GM21529 (cell line): ENCODE measurements at regions not wholly inside any gene's neighbourhood (a gene's known extent, or its start where the extent isn't known, plus 50 kb on each side); places are given as distances from the start of the nearest gene placed in this dataset.

Source experiments
- ATAC-seq: cut with Tn5 transposase; IDR thresholded peaks from one replicate; pipeline ENCODE4 v1.9.1; 2021; ENCODE audit not compliant: unreplicated experiment

DNA sequence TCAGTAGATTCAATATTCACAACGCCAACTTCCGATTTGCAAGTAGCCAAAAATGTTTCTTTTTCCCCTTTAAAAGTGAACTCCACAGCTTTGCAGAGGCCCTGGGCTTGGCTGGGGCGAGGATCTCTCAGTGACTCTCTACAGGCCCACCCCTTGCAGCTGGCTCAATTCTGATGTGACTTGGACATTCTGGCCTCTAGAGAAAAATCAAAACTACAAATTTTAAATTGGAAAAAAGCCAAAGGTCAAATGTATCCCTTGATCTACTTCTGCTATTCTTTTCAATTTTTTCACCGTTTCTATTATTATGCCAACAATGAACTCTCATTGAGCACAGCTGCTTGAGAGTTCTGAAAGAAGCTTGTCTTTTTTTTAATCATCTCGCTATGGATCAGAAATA, 245.9 kb upstream of the HS3ST5 start:
- no peak for ATAC-seq

DNA sequence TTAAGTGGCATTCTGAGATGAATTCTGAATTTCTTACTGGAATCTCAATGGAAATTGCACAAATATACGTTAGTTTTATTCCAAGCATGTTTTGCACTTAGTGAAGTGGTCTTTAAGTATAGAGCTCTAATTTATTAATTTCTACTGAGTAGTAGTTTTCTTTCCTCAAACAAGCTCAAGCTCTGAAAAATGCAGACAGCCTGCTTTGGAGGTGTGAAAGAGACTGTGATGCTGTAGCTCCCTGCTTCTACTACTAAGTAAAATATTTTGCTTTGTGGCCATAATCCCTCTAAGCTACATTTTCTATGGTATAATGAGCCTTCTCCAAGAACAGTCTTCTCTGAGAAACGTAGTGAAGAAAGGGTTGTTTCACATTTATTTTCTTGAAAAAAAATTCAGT, 243.5 kb upstream of the HS3ST5 start:
- ATAC-seq, result no peak

DNA sequence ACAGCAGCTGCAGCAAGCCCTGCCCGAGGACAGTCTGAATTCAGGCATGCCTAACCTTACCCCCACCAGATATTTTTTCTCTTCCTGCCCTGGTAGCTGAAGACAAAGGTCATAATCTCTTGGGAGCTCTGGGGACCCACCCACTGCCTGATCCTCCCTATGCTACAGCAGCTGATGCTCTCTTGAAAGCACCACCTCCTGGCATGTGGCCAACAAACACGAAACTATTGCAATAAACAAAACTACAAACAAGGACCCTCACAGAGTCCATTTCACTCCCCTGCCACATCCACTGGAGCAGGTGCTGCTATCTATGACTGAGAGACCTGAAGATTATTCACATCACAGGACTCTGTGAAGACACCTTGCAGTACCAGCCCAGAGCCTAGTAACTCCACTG, 238.5 kb upstream of the HS3ST5 start:
- ATAC-seq, result no peak

DNA sequence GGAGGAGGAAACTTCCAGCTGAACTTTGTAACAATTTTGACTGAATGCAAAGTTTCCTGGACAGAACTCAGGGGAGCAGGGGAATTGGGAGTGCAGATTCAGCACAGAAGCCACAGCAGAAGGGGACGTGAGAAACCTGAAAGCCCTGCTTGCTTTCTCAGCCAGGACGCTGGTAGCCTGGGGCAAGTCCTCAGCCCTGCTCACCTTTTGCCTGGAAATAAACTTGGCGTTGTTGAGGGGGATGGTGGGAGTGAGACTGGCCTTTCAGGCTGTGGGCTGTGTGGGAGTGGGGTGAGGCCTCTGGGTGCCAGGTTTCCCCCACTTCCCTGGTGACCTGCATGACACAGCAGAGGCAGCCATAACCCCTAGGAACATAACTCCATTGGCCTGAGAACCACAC, 238.1 kb upstream of the HS3ST5 start:
- no peak for ATAC-seq

DNA sequence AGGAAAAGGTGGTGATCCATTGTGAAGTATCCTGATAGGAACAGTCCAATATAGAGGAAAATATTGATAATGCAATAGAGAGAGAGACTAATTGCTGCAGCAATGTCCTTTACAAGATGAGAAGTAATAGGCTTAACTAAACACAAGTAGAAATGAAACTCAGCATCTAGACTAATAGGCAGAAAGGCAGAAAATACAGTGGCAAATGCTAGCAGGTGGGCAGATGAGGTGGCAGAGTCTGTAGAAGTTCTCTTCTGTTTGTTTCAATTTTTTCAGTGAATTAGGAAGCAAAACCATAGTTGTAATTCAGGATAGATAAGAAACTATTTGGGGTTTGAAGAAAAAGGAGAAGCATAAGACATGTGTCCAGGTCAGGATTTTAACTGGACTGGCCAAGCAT, 236.7 kb upstream of the HS3ST5 start:
- no peak for ATAC-seq

DNA sequence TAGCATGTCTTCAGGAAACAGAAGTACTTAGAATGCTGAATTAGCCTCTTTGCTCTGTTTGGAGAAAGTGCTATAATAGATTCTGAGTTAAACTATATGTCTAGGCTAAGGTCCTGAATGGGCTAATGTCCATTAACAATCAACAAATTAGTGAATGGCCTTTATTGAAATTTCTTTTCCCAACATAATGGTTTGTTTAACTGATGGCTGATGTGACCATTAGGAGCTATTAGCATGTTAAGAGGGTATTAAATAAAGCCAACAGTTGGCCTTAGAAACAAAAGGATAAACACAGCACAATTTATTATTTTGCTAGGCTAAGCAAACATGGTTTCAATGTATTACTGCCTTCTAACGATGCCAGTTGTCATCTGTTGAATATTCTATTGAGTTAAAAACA, 234.3 kb upstream of the HS3ST5 start:
- ATAC-seq, result no peak

DNA sequence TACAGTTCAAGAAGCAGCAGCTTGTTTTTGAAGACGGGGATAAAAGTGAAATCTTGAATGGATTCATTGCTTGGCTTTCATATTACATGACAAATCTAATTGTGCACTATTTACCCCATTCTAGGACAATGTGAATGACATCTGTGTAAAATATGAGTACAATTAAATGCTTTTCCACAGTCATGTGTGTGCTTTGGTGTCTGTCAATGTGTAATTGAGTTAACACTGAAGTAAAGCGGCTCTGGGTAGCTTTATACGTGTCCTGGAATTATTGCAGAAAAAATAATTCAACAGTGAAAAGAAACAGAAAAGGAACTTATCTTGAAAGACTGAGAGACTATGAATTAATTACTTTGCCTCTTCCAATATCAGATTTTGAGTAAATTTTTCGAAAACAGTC, 233.5 kb upstream of the HS3ST5 start:
- ATAC-seq, result no peak

DNA sequence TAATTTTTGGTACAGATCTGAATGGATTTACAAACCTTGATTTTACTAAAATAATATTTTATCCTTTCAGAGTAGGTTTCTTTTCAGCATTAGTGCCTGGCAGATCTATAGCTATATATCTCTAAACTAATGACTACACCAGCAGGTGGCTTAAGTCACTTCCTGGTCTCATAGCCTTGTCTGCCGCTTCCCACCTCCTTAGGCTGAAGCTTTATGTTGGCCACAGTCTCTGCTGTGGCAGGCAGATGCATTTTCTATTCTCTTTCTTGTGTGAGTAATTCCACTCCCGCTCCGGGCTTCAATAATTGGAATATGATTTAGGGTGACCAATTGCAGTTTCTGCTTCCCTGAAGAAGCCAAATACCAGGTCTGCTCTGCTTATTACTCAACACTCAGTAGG, 226.8 kb upstream of the HS3ST5 start:
- no peak for ATAC-seq

DNA sequence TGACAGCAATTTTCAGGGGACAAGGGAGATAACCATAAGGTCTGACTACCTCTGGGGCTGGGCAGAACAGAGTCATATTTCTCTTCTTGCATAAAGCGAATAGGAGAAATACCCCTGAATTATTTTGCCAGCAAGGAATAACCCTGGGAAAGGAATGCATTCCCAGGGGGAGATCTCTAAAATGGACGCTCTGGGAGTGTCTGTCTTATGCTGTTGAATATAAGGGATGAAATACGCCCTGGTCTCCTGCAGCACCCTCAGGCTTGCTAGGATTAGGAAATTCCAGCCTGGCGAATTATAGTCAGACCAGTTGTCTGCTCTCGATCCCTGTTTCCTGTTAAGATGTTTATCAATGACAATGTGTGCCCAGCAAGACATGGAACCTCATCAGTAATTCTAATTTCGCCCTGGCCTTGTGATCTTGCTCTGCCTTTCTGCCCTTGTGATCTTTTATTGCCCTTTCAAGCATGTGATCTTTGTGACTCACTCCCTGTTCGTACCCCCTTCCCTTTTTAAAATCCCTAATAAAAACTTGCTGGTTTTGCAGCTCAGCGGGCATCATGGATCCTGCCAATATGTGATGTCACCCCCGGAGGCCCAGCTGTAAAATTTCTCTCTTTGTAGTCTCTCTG, 221.6 kb upstream of the HS3ST5 start:
- ATAC-seq, result no peak

DNA sequence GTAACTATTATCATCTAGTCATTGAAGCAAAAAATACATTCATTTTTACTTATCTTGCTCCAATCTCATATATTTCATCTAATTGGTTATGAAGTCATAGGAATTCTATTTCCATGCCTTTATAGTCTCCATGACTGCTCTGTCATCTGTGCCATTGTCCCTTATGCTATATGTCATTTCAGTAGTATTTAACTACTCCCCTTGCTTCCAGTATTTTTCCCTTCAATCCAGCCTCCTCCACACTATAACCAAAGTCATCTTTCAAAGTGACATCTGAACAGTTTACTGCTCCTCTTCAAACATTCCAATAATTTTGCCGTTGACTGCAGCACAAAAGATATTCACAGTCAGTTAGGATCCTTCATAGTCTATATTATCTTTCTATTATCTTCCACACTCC, 216.6 kb upstream of the HS3ST5 start:
- ATAC-seq, result no peak

DNA sequence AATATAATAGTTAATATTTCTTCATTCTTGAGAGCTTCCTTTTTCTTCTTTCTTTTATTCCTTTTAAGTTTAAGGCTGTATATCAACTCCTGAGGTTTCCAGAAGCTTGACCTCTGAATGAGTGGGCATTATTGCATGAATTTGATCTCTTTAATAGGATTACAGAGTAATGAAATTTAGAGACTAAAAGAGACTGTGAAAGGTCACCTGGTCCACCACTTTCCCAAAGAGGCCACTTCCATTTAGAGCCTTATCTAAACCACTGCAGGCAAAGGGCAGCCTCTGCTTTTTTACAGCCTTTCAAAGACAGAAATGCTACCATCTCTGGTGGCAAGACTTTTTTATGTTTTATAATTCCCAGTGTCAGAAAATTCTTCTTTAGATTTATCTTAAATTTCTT, 215.3 kb upstream of the HS3ST5 start:
- ATAC-seq, result no peak

DNA sequence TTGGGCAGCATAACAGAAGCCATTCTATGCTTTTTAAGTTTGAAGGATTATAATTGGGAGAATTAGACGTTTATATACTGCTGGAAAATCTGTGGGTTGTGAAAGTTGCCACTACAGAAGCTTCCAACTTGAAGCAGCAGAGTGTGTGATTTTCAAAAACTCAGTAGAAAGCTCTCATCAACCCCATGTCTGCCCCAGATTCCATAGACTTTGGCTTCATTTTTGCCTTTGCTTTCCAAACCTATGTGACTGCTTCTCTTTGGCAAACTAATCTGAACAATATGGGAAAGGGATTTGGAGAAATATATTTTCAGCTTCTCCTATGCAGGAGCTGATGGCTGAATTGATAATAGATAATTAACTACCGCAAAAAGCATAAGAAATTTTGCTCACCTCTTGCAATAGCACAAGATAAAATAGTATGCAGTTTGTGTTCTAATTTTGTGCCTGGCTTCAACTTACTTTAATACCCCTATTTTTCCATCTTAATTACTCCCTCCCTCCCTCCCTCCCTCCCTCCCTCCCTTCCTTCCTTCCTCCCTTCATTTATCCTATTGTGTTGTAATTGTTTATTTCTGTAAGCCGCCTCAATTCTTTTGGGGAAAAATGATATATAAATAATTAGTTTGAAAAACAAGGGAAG, 214.1 kb upstream of the HS3ST5 start:
- no peak for ATAC-seq

DNA sequence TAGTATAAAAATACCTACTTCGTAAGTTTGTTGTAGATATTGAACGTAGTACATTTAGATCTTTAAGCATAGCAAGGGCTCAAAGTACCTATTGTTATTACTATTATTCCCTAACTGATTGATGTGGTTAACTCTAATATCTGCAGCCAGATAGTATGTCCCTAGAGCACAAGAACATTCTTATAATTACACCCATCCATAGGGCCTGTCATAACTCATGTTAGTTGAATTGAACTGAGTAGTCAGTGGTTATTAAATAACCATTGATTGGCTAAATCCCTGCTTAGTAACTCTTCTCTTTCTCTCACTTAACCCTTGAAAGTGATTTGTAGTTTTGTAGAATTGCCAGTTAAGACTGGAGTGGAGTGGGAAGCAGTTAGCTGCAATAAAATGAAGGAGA, 207.5 kb upstream of the HS3ST5 start:
- no peak for ATAC-seq

DNA sequence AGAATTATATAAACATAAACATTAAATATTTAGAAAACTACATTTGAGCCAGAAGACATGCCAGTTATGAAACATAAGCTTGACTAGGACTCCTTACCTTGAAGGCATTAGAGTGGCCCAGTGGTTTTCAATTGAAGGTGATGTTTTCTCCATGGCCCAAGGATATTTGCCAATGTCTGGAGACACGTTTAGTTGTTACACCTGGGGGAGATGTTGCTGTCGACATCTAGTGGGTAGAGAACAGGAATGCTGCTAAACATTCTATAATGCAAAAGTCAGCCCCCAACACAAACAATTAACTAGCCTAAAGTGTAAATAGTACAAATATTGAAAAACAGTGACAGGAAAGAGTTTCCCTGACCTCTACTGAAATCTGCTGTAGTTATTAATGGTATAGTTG, 200.9 kb upstream of the HS3ST5 start:
- no peak for ATAC-seq

DNA sequence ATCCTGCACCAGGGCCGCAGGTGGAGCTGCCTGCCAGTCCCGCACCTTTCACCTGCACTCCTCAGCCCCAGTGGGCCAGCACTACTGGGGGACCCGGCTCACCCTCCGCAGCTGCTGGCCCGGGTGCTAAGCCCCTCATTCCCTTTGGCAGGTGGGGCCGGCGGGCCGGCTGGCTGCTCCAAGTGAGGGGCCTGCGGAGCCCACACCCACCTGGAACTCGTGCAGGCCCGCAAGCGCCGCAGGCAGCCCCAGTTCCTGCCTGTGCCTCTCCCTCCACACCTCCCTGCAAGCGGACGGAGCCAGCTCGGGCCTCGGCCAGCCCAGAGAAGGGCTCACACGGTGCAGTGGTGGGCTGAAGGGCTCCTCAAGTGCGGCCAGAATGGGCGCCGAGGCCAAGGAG, 199.0 kb upstream of the HS3ST5 start:
- ATAC-seq, result no peak

DNA sequence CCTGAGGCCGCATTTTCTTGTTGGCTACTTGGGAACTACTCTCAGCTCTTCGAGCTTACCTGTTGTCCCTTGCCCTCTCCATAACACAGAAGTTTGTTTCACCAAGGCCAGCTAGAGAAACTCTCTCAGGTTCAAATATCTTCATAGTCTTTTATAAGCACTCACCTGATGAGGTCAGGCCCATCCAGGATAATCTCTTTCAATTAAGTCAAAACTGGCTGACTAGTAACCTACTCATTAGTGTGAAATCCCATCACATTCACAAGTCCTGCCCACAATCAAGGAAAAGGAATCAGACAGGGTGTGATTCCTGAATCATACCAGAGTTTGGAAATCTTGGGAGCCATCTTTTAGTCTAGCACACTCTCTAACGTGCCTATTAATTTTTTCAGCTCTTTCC, 195.2 kb upstream of the HS3ST5 start:
- ATAC-seq, result no peak

DNA sequence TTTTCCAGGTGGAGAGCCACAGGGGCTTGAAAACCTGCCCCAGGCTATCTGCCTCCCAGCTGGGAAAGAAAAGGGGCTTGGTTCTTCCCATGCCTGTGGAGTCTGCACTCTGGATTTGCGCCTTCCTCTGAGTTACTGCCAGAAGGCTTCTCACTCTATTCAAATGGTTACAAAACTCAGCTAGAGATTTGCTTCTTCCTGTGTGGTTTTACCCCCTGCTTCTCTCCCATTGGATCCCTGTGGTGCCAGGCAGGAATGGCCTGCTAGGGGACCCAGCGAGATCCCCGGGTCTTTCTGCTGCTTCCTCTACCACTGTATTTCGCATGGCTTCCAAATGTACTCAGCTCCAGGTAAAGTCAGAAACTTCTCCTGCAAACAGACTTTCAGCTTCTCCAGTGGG, 192.0 kb upstream of the HS3ST5 start:
- ATAC-seq, result no peak

DNA sequence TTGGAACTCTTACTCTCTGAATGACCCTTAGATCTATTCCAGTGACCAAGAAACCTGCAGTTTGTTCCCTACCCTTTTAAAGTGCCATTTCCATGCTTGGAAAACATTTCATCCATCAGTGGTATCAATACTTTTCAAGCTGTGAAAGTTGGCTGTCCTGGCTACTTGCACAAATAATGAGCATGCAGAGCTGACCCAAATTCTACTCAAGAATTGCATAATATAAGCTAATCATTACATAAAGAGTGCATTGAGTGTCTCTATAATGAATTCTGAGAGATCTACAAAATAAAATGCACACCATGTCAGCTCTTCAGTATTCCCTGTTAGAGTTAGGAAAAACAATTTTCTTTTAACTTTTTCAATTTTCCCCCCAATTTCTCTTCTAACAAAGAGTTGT, 181.3 kb upstream of the HS3ST5 start:
- ATAC-seq, result no peak

DNA sequence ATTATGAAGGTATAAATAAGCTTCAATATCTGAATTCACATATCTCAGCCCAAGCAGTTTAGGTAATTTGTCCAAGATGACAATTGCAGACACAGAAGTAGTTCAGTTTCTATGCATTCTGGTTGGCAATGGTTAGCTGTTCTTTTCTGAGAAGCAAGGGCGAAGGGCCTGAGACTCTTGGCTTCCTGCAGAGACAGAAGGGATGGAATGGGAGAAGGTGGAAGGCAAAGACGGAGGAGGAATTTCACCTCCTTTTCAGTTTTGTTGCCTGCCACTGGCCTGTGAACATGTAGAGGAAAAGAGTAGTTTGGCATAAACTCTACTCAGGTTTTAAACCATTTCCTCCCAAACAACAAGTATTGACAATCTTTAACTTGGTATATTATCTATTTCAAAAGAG, 180.7 kb upstream of the HS3ST5 start:
- no peak for ATAC-seq

DNA sequence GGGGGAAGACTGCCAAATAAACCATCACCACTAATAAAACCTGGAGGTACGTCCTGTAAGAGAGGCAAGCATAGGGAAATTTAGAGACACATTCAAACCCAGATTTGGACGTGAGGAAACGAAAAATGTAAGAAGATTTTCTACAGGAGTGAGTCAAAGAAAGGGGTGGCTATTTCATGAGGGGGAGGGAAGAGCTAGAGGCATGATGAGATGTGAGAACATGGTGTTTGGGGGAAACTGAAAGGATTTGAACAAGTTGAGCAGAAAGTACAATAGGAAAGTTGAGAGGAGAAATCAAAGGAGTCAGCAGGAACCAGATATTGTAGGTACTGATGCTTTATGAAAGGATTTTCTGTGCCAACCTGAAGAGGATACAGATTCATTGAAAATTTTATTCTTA, 179.1 kb upstream of the HS3ST5 start:
- ATAC-seq, result no peak

DNA sequence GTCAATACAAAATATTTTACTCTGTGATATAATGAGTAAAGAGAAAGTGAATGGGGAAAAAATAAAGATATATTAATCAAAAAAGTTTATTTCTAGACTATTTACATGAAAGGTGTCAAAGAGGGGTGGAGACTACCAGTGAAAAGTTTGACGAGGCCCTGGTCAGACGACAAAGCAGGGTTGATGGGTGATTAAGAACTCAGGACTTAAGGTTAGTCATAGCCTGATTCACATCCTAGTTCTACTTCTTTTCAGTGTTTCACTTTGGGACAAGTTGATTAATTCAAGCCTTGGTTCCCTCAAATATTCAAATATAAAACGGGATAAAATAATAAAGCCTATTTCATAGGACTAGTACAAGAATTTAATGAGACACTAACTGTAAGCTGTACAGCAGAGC, 178.2 kb upstream of the HS3ST5 start:
- ATAC-seq, result no peak

DNA sequence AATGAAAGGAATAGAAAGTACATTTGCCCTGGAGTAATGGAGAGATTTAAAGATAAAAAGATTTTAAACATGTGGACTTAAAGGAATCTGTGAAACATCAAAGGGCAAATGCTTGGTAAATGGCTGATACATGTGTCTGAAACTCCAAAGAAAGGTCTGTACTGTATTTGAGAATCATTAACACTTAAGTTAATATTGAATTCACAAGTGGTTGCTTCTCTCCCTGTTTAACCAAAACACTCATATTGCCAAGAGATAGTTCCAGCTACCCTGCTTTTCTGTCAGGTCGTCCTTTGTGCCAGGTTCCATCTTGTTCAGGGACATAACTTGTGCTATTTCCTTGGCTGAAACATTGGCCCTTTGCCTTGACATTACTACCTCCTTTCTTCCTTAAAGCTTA, 171.3 kb upstream of the HS3ST5 start:
- ATAC-seq, result no peak

DNA sequence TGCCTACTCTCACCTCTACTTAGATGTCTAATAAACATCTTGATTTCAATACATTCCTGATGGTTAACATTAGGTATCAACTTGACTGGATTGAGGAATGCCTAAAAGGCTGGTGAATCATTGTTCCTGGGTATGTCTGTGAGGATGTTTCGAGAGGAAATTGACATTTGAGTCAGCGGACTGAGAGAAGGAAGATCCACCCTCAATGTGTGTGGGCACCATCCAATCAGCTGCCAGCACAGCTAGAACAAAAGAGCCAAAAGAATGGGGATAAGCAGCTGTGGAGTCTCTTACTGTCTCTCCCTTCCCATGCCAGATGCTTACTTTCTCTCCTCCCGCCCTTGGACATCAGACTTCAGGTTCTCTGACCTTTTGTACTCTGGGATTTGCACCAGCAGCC, 128.6 kb upstream of the HS3ST5 start:
- ATAC-seq, result no peak
